ENCODE measurements at regions not wholly inside any gene's neighbourhood (a gene's known extent, or its start where the extent isn't known, plus 50 kb on each side); places are given as distances from the start of the nearest gene placed in this dataset.

DNA sequence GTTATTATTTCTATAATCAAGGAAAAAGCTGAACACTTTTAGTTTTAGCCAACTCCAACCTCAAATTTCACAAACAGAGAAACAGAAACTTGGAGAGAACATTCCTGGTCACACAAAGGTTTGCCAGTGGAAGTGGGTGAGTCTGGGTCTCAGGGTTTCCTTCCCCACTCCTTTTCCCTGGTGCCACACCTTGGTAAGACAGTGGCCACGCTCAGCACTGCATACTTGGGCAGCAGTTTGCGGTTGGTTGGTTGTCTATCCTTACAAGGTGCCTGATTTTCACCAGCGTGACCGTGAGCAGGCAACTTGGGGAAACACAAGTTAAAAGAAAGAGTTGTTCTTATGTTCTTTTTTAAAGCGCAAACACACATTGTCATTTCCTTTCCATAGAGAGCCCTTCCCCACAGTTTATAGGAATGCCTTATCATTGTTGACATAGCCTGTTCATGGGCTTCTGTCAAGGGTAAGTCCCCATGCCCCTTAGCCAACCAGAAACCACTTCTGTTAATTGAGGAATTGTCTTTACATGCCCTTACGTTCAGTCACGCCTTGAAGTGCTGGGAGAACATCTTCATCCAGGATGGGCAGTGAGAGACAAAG is 82.2 kb downstream of the RIN2 start:
- TF ChIP-seq, protein P1, sequence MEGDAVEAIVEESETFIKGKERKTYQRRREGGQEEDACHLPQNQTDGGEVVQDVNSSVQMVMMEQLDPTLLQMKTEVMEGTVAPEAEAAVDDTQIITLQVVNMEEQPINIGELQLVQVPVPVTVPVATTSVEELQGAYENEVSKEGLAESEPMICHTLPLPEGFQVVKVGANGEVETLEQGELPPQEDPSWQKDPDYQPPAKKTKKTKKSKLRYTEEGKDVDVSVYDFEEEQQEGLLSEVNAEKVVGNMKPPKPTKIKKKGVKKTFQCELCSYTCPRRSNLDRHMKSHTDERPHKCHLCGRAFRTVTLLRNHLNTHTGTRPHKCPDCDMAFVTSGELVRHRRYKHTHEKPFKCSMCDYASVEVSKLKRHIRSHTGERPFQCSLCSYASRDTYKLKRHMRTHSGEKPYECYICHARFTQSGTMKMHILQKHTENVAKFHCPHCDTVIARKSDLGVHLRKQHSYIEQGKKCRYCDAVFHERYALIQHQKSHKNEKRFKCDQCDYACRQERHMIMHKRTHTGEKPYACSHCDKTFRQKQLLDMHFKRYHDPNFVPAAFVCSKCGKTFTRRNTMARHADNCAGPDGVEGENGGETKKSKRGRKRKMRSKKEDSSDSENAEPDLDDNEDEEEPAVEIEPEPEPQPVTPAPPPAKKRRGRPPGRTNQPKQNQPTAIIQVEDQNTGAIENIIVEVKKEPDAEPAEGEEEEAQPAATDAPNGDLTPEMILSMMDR (IDR thresholded peaks at IDR 0.05; ENCODE audit: low read depth, low read length): no peak
- no peak for TF ChIP-seq EZH2phosphoT487 (IDR thresholded peaks at IDR 0.05; ENCODE audit: low read depth)
